ENCODE measurements at regions not wholly inside any gene's neighbourhood (a gene's known extent, or its start where the extent isn't known, plus 50 kb on each side); places are given as distances from the start of the nearest gene placed in this dataset.

DNA sequence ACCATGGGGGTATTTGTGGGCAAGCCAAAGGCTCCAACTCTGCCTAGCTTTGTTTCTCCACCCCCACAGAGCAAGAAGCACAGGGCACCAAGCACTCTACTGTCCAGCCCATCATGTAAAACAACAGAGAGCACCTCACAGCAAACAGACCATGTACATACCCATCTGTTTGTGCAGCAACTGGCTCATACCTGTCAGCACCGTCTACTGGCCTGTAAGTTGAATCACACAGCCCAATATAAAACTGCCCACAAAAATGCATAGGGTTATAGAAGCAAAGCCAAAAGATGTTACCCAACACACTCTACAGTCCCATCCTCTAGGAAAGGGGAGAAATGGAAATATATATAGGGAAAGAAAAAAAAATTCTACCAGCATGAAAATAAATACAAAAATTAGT is 139.7 kb upstream of the CPNE4 start:
- H3K27me3 Mint-ChIP-seq (ENCODE audit: insufficient read depth, low read depth), result peaks cover 4% of the 10 kb centered on the region
- H3K27ac Mint-ChIP-seq, result peak overlapping the region; percentile 25

DNA sequence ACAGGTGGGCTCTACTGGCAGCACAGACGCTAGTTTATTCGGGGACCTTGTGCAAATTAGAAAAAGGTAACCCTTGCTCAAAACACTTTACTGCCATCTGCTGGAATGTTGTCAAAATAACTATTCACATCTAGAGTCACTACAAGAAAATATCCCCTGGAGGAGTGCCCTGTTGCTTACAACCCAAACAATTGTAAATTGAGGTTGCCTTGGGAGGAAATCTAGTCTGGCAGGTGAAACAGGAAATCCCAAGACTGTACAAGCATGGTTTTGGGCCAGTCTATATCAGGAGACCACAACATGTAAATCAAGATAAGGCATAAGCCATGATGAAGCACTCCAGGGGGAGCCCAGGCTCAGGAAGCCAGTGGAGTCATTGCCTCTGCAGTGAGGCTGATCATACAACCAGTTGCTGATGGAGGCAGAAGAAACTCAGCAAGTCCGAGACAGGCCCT is 136.8 kb upstream of the ACP3 start:
- no peaks in the 10 kb centered on the region for H3K27me3 ChIP-seq
- H4K20me1 ChIP-seq (ENCODE audit: low read depth), result no peaks in the 10 kb centered on the region
- no peaks in the 10 kb centered on the region for H3K9me3 ChIP-seq (ENCODE audit: low read depth)
- H3K27ac ChIP-seq, result no peak overlapping the region
- Mint-ChIP-seq H3K36me3 (no peaks in the 10 kb centered on the region), H3K27me3 (ENCODE audit: insufficient read depth, low read depth) (peaks cover 2% of the 10 kb centered on the region), H3K9me3 (no peaks in the 10 kb centered on the region), H3K27ac (no peak overlapping the region), H3K4me3 (no peak overlapping the region), H3K4me1 (no peaks in the 10 kb centered on the region)
- no peaks in the 10 kb centered on the region for H3K4me1 ChIP-seq
- H3K4me2 ChIP-seq, result no peak overlapping the region
- H3K79me2 ChIP-seq (ENCODE audit: low read depth), result no peaks in the 10 kb centered on the region
- no peaks in the 10 kb centered on the region for H3K36me3 ChIP-seq
- no peak overlapping the region for H2AFZ ChIP-seq (replicated peaks)
- no peaks in the 10 kb centered on the region for H3F3A ChIP-seq (ENCODE audit: low read depth)
- peak; percentile 83 for DNase-seq (ENCODE audit: low spot score)
- no peak for TF ChIP-seq EZH2 (IDR thresholded peaks at IDR 0.05)
- TF ChIP-seq, protein P1, sequence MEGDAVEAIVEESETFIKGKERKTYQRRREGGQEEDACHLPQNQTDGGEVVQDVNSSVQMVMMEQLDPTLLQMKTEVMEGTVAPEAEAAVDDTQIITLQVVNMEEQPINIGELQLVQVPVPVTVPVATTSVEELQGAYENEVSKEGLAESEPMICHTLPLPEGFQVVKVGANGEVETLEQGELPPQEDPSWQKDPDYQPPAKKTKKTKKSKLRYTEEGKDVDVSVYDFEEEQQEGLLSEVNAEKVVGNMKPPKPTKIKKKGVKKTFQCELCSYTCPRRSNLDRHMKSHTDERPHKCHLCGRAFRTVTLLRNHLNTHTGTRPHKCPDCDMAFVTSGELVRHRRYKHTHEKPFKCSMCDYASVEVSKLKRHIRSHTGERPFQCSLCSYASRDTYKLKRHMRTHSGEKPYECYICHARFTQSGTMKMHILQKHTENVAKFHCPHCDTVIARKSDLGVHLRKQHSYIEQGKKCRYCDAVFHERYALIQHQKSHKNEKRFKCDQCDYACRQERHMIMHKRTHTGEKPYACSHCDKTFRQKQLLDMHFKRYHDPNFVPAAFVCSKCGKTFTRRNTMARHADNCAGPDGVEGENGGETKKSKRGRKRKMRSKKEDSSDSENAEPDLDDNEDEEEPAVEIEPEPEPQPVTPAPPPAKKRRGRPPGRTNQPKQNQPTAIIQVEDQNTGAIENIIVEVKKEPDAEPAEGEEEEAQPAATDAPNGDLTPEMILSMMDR (IDR thresholded peaks at IDR 0.05), result peak; percentile 71
- H3K4me3 ChIP-seq, result no peak overlapping the region
- no peak overlapping the region for H3K9ac ChIP-seq

More for the DNA sequence above, 139.7 kb upstream of the CPNE4 start:
- no peak for DNase-seq (ENCODE audit: low spot score)
- Histone ChIP-seq H3K27me3 (peaks cover 8% of the 10 kb centered on the region), H4K20me1 (ENCODE audit: low read depth) (no peaks in the 10 kb centered on the region), H3K4me3 (no peak overlapping the region), H3K9ac (no peak overlapping the region), H2AFZ (replicated peaks) (no peak overlapping the region), H3K27ac (no peak overlapping the region), H3K9me3 (ENCODE audit: low read depth) (no peaks in the 10 kb centered on the region), H3K36me3 (no peaks in the 10 kb centered on the region), H3K4me1 (no peaks in the 10 kb centered on the region), H3K79me2 (ENCODE audit: low read depth) (no peaks in the 10 kb centered on the region), H3K4me2 (no peak overlapping the region), H3F3A (ENCODE audit: low read depth) (no peaks in the 10 kb centered on the region)
- no peaks in the 10 kb centered on the region for H3K36me3 Mint-ChIP-seq
- TF ChIP-seq EZH2 (IDR thresholded peaks at IDR 0.05), result no peak
- TF ChIP-seq EZH2phosphoT487 (IDR thresholded peaks at IDR 0.05), result no peak
- TF ChIP-seq, protein P1 (IDR thresholded peaks at IDR 0.05), result no peak
- H3K4me3 Mint-ChIP-seq, result peak overlapping the region; percentile 52
- no peaks in the 10 kb centered on the region for H3K4me1 Mint-ChIP-seq
- H3K9me3 Mint-ChIP-seq, result no peaks in the 10 kb centered on the region

GRCh38 chr3:132183811-132184210 is 133.4 kb upstream of the ACP3 start:
- H3F3A ChIP-seq (ENCODE audit: low read depth), result no peaks in the 10 kb centered on the region
- no peaks in the 10 kb centered on the region for H3K9me3 Mint-ChIP-seq

More at GRCh38 chr3:132183811-132184210, 133.4 kb upstream of the ACP3 start:
- Histone ChIP-seq H3K4me1 (no peaks in the 10 kb centered on the region), H3K4me3 (no peak overlapping the region), H3K27ac (no peak overlapping the region), H4K20me1 (ENCODE audit: low read depth) (no peaks in the 10 kb centered on the region), H3K4me2 (no peak overlapping the region), H3K79me2 (ENCODE audit: low read depth) (no peaks in the 10 kb centered on the region), H2AFZ (replicated peaks) (no peak overlapping the region), H3K36me3 (no peaks in the 10 kb centered on the region), H3K9me3 (ENCODE audit: low read depth) (no peaks in the 10 kb centered on the region), H3K9ac (no peak overlapping the region), H3K27me3 (no peaks in the 10 kb centered on the region)
- TF ChIP-seq, protein P1 (IDR thresholded peaks at IDR 0.05), result no peak
- TF ChIP-seq EZH2 (IDR thresholded peaks at IDR 0.05) (no peak), EZH2phosphoT487 (IDR thresholded peaks at IDR 0.05) (no peak)
- no peak overlapping the region for H3K4me3 Mint-ChIP-seq
- H3K4me1 Mint-ChIP-seq, result no peaks in the 10 kb centered on the region
- H3K27ac Mint-ChIP-seq, result no peak overlapping the region
- peak; percentile 42 for DNase-seq (ENCODE audit: low spot score)
- no peaks in the 10 kb centered on the region for H3K36me3 Mint-ChIP-seq
- H3K27me3 Mint-ChIP-seq (ENCODE audit: insufficient read depth, low read depth), result peaks cover 2% of the 10 kb centered on the region
